Fibroblast of lung (primary cell): ENCODE measurements at regions not wholly inside any gene's neighbourhood (a gene's known extent, or its start where the extent isn't known, plus 50 kb on each side); places are given as distances from the start of the nearest gene placed in this dataset.

Experiments
- DNase-seq, 2 donors: peaks; one replicate each; pipeline versions ENCODE4 v3.0.0 to v3.0.0-alpha.2; 2010; ENCODE audit warnings: low read depth in 2 of 2
- H2AFZ ChIP-seq: 2 replicates; pipeline ENCODE4 v1.5.1; 2012; ENCODE audit warnings: low read length, control low read depth, inconsistent platforms
- H3K27ac ChIP-seq: 2 replicates; pipeline ENCODE4 v1.5.1; 2011; ENCODE audit warnings: low read length, control low read depth; ENCODE audit not compliant: insufficient read depth
- H3K27me3 ChIP-seq: 2 replicates; pipeline ENCODE4 v1.5.1; 2011; ENCODE audit warnings: mild to moderate bottlenecking, low read length; ENCODE audit not compliant: control insufficient read depth, insufficient read depth
- H3K36me3 ChIP-seq: 2 replicates; pipeline ENCODE4 v1.5.1; 2011; ENCODE audit warnings: low read length; ENCODE audit not compliant: control insufficient read depth, insufficient read depth
- H3K4me1 ChIP-seq: 2 replicates; pipeline ENCODE4 v1.5.1; 2011; ENCODE audit warnings: low read length; ENCODE audit not compliant: control insufficient read depth, insufficient read depth; ENCODE audit errors: extremely low read depth
- H3K4me2 ChIP-seq: 2 replicates; pipeline ENCODE4 v1.5.1; 2011; ENCODE audit warnings: low read length, control low read depth; ENCODE audit not compliant: insufficient read depth; ENCODE audit errors: extremely low read depth
- H3K4me3 ChIP-seq, 4 experiments: fragments of 200-600 bp in 1 of 4; sonication (generic) in 1 of 4; replicated peaks in 1 of 4; 2 replicates each; pipeline ENCODE4 v1.5.1; 2011 to 2016; ENCODE audit warnings: low read length in 4 of 4, low read depth in 3 of 4, mild to moderate bottlenecking in 3 of 4, control low read depth in 2 of 4, inconsistent platforms in 1 of 4, mixed read lengths in 1 of 4; ENCODE audit not compliant: insufficient read depth in 1 of 4; ENCODE audit errors: control extremely low read depth in 1 of 4
- H3K79me2 ChIP-seq: 2 replicates; pipeline ENCODE4 v1.5.1; 2012; ENCODE audit warnings: mild to moderate bottlenecking, low read length, inconsistent platforms; ENCODE audit not compliant: control insufficient read depth, insufficient read depth
- H3K9ac ChIP-seq: 2 replicates; pipeline ENCODE4 v1.5.1; 2011; ENCODE audit warnings: mild to moderate bottlenecking, low read length, control low read depth; ENCODE audit not compliant: insufficient read depth
- H3K9me3 ChIP-seq: 2 replicates; pipeline ENCODE4 v1.5.1; 2012; ENCODE audit warnings: low read depth, low read length; ENCODE audit not compliant: control insufficient read depth, insufficient read depth
- H4K20me1 ChIP-seq: 2 replicates; pipeline ENCODE4 v1.5.1; 2011; ENCODE audit warnings: low read length; ENCODE audit not compliant: control insufficient read depth, insufficient read depth; ENCODE audit errors: extremely low read depth
- EZH2 ChIP-seq: IDR thresholded peaks from 2 replicates; pipeline ENCODE4 v1.5.1; 2012; ENCODE audit warnings: low read length, control low read depth, mild to moderate bottlenecking; ENCODE audit errors: missing control alignments
- TF ChIP-seq, protein P1 (sequence below), 2 donors: IDR thresholded peaks in 1 of 2; conservative IDR thresholded peaks in 1 of 2; 1 replicate in 1 of 2; 2 replicates in 1 of 2; pipeline ENCODE4 v1.5.1; 2011 to 2012; ENCODE audit warnings: low read length in 2 of 2, control low read depth in 1 of 2, inconsistent platforms in 1 of 2, low read depth in 1 of 2, mild to moderate bottlenecking in 1 of 2

DNA sequence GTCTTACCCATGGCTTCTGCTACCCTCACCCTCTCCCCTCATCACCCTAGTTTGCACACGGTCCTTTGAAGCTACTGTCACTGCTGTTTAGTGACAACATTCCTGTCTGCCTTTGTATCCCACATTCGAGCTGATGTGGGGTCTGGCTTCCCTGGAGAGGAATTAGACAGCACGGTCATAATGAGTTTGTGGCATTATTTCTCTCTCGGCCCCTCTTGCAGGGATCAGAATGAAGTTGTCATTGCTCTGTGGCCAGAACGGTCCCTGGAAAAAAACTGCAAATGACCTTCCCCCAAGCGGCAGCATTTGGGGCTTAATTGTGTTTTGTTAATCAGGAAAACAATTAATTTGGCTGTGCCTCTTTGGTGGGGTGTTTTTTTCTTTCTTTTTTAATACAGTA lies 317.2 kb upstream of the PODXL start:
- TF ChIP-seq, protein P1, sequence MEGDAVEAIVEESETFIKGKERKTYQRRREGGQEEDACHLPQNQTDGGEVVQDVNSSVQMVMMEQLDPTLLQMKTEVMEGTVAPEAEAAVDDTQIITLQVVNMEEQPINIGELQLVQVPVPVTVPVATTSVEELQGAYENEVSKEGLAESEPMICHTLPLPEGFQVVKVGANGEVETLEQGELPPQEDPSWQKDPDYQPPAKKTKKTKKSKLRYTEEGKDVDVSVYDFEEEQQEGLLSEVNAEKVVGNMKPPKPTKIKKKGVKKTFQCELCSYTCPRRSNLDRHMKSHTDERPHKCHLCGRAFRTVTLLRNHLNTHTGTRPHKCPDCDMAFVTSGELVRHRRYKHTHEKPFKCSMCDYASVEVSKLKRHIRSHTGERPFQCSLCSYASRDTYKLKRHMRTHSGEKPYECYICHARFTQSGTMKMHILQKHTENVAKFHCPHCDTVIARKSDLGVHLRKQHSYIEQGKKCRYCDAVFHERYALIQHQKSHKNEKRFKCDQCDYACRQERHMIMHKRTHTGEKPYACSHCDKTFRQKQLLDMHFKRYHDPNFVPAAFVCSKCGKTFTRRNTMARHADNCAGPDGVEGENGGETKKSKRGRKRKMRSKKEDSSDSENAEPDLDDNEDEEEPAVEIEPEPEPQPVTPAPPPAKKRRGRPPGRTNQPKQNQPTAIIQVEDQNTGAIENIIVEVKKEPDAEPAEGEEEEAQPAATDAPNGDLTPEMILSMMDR (conservative IDR thresholded peaks at IDR 0.05 in 1 of 2, IDR thresholded peaks at IDR 0.05 in 1 of 2; ENCODE audit: low read depth in 1 of 2, low read length in 2 of 2) = no peak
- TF ChIP-seq EZH2 = no peak
- Histone ChIP-seq H3K36me3 (no peaks in the 10 kb centered on the region), H3K9me3 (no peaks in the 10 kb centered on the region), H3K27me3 (no peaks in the 10 kb centered on the region), H3K4me1 (no peaks in the 10 kb centered on the region), H3K4me3 (no peak overlapping the region), H2AFZ (no peak overlapping the region), H3K9ac (no peak overlapping the region), H3K79me2 (no peaks in the 10 kb centered on the region), H4K20me1 (no peaks in the 10 kb centered on the region), H3K27ac (no peak overlapping the region), H3K4me2 (no peak overlapping the region)
- DNase-seq = no peak

DNA sequence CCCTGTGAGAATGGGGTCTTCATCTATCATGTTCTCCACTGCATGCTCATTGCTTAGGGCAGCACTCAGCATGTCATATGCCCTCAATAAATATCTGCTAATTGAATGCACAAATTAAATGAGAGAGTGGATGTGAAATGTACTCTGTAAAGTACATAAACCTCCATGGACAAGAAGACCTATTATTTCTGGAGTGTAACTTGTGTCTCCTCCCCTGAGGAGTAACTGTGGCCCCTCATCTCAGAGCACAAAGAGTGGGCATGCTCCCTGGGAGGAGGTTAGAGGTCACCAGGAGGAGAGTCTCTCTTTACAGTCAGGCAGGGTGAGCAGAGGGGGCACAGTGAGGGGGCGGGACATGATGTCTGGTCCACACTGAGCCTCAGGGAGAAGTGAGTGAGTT lies 313.6 kb upstream of the PODXL start:
- no peak for DNase-seq
- H3K9me3 ChIP-seq = no peaks in the 10 kb centered on the region
- no peaks in the 10 kb centered on the region for H3K27me3 ChIP-seq
- H3K27ac ChIP-seq = no peak overlapping the region
- H4K20me1 ChIP-seq = no peaks in the 10 kb centered on the region
- no peak overlapping the region for H3K4me3 ChIP-seq
- H3K4me1 ChIP-seq = no peaks in the 10 kb centered on the region
- TF ChIP-seq, protein P1 (conservative IDR thresholded peaks at IDR 0.05 in 1 of 2, IDR thresholded peaks at IDR 0.05 in 1 of 2; ENCODE audit: low read depth in 1 of 2, low read length in 2 of 2) = no peak
- no peak for TF ChIP-seq EZH2
- H3K36me3 ChIP-seq = no peaks in the 10 kb centered on the region
- H3K4me2 ChIP-seq = no peak overlapping the region
- H2AFZ ChIP-seq = no peak overlapping the region
- H3K79me2 ChIP-seq = no peaks in the 10 kb centered on the region
- H3K9ac ChIP-seq = no peak overlapping the region

DNA sequence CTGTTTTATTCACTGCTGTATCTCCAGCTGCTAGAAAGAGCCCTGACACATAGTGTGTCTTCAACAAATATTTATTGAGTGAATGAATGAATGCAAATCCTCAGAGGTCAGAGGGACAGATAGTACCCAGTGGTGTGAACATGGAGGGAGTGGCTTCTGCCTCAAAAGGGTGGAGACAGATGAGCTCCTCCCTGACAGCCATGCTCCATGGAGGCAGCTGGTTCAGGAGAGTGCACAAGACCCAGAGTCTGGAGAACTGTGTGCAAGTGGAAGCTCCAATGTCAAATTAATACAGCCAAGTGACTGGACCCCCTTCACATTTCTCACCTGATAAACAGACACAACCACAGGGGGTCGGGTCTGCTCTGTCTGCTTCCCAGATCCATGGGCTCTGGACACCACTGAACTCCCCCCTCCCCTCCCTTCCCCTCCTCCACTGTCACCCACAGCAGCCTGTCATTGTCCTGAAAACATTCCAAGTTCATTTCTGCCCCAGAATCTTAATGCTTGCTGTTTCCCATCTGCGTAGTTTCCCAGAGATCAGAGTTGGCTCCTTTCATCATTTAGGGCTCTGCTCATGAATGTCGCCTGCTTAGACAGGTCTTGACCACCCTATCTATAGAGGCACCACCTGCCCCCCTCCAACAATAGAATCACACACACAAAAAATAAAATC lies 312.9 kb upstream of the PODXL start:
- H4K20me1 ChIP-seq = no peaks in the 10 kb centered on the region
- H2AFZ ChIP-seq = no peak overlapping the region
- H3K4me2 ChIP-seq = no peak overlapping the region
- no peak overlapping the region for H3K9ac ChIP-seq
- H3K9me3 ChIP-seq = no peaks in the 10 kb centered on the region
- TF ChIP-seq EZH2 = no peak
- TF ChIP-seq, protein P1 (conservative IDR thresholded peaks at IDR 0.05 in 1 of 2, IDR thresholded peaks at IDR 0.05 in 1 of 2; ENCODE audit: low read depth in 1 of 2, low read length in 2 of 2) = no peak
- no peak overlapping the region for H3K4me3 ChIP-seq
- no peak overlapping the region for H3K27ac ChIP-seq
- no peaks in the 10 kb centered on the region for H3K36me3 ChIP-seq
- H3K79me2 ChIP-seq = no peaks in the 10 kb centered on the region
- H3K4me1 ChIP-seq = no peaks in the 10 kb centered on the region
- H3K27me3 ChIP-seq = no peaks in the 10 kb centered on the region
- no peak for DNase-seq
